ENCODE measurements at regions not wholly inside any gene's neighbourhood (a gene's known extent, or its start where the extent isn't known, plus 50 kb on each side); places are given as distances from the start of the nearest gene placed in this dataset.

- H3K27ac ChIP-seq, result no peak overlapping the region
- no peak overlapping the region for H3K4me3 ChIP-seq
- H3K9me3 ChIP-seq, result peaks cover 12% of the 10 kb centered on the region
- intact Hi-C loops (cut with DNase I), result no loop called here
- no peaks in the 10 kb centered on the region for H3K27me3 ChIP-seq (ENCODE audit: low read depth)
- no peak for TF ChIP-seq CTCF (IDR thresholded peaks at IDR 0.05)
- DNase-seq, result no peak
- no peaks in the 10 kb centered on the region for H3K36me3 ChIP-seq
- no peaks in the 10 kb centered on the region for H3K4me1 ChIP-seq
- ATAC-seq, result no peak
Measured at GRCh38 chr3:99163314-99163713, 261.8 kb upstream of the DCBLD2 start.

GRCh38 chr3:99159220-99159762, 257.8 kb upstream of the DCBLD2 start:
- intact Hi-C loops (cut with DNase I), result no loop called here
- ATAC-seq (no peak), DNase-seq (no peak)
- Histone ChIP-seq H3K36me3 (no peaks in the 10 kb centered on the region), H3K27ac (no peak overlapping the region), H3K9me3 (peaks cover 12% of the 10 kb centered on the region), H3K4me1 (no peaks in the 10 kb centered on the region), H3K27me3 (ENCODE audit: low read depth) (no peaks in the 10 kb centered on the region), H3K4me3 (no peak overlapping the region)
- no peak for TF ChIP-seq CTCF (IDR thresholded peaks at IDR 0.05)

GRCh38 chr3:99145031-99145430, 243.5 kb upstream of the DCBLD2 start:
- H3K27ac ChIP-seq, result no peak overlapping the region
- H3K9me3 ChIP-seq, result no peaks in the 10 kb centered on the region
- no peak overlapping the region for H3K4me3 ChIP-seq
- no peak for ATAC-seq
- intact Hi-C loops (cut with DNase I), result no loop called here
- H3K36me3 ChIP-seq, result no peaks in the 10 kb centered on the region
- no peaks in the 10 kb centered on the region for H3K27me3 ChIP-seq (ENCODE audit: low read depth)
- no peak for TF ChIP-seq CTCF (IDR thresholded peaks at IDR 0.05)
- no peaks in the 10 kb centered on the region for H3K4me1 ChIP-seq
- no peak for DNase-seq

- Histone ChIP-seq H3K27me3 (ENCODE audit: low read depth) (no peaks in the 10 kb centered on the region), H3K27ac (no peak overlapping the region), H3K4me1 (no peaks in the 10 kb centered on the region), H3K4me3 (no peak overlapping the region), H3K9me3 (no peaks in the 10 kb centered on the region), H3K36me3 (no peaks in the 10 kb centered on the region)
- no peak for ATAC-seq
- no peak for TF ChIP-seq CTCF (IDR thresholded peaks at IDR 0.05)
- DNase-seq, result no peak
- intact Hi-C loops (cut with DNase I), result no loop called here
Measured at GRCh38 chr3:99143493-99143892, 242.0 kb upstream of the DCBLD2 start.

GRCh38 chr3:99134986-99135385, 233.5 kb upstream of the DCBLD2 start:
- DNase-seq (no peak), ATAC-seq (no peak)
- TF ChIP-seq CTCF (IDR thresholded peaks at IDR 0.05), result no peak
- Histone ChIP-seq H3K4me3 (no peak overlapping the region), H3K4me1 (no peaks in the 10 kb centered on the region), H3K36me3 (no peaks in the 10 kb centered on the region), H3K9me3 (no peaks in the 10 kb centered on the region), H3K27me3 (ENCODE audit: low read depth) (no peaks in the 10 kb centered on the region), H3K27ac (no peak overlapping the region)
- intact Hi-C loops (cut with DNase I), result no loop called here

- no peaks in the 10 kb centered on the region for H3K27me3 ChIP-seq (ENCODE audit: low read depth)
- no peak overlapping the region for H3K4me3 ChIP-seq
- no peaks in the 10 kb centered on the region for H3K9me3 ChIP-seq
- no peak overlapping the region for H3K27ac ChIP-seq
- H3K36me3 ChIP-seq, result no peaks in the 10 kb centered on the region
- H3K4me1 ChIP-seq, result no peaks in the 10 kb centered on the region
- no peak for DNase-seq
- no peak for TF ChIP-seq CTCF (IDR thresholded peaks at IDR 0.05)
- intact Hi-C loops (cut with DNase I), result no loop called here
- ATAC-seq, result no peak
Measured at GRCh38 chr3:99131876-99132275, 230.4 kb upstream of the DCBLD2 start.
